Panc1 (cell line): ENCODE measurements at regions not wholly inside any gene's neighbourhood (a gene's known extent, or its start where the extent isn't known, plus 50 kb on each side); places are given as distances from the start of the nearest gene placed in this dataset.

Experiments
- ATAC-seq: fragments of 200-7000 bp; cut with Tn5 transposase; 2 replicates; pipeline ENCODE4 v1.9.1; 2020; ENCODE audit warnings: mild to moderate bottlenecking, moderate library complexity
- BruUV-seq: library from RNA; stranded (reverse); fragments of 400-500 nt; replicated peaks from 2 replicates; lab custom pipeline; 2021; lab: Mats Ljungman, UMichigan
- CTCF ChIA-PET: fragments of 300-600 bp; sonication (Branson Sonifier 250); formaldehyde crosslinking; loops from one replicate; lab custom pipeline; 2022; ENCODE audit warnings: antibody characterized with exemption; lab: Charles Lee
- POLR2A ChIA-PET: fragments of 300-600 bp; sonication (Branson Sonifier 250); formaldehyde crosslinking; loops from one replicate; lab custom pipeline; 2022; ENCODE audit warnings: antibody characterized with exemption; lab: Charles Lee
- DNase-seq: peaks from one replicate; pipeline ENCODE4 v3.0.0-alpha.2; 2010; ENCODE audit warnings: low read depth, low spot score
- H3K27ac ChIP-seq: 2 replicates; pipeline ENCODE4 v1.5.1; 2011; ENCODE audit warnings: mild to moderate bottlenecking, low read length, inconsistent platforms
- H3K27me3 ChIP-seq: fragments of 200-500 bp; sonication (Bioruptor generic); 2 replicates; pipeline ENCODE4 v1.6.0; 2014; ENCODE audit warnings: low read length, inconsistent platforms; ENCODE audit not compliant: control insufficient read depth, insufficient read depth
- H3K36me3 ChIP-seq: fragments of 200-500 bp; sonication (Bioruptor generic); 2 replicates; pipeline ENCODE4 v1.5.1; 2014; ENCODE audit warnings: inconsistent platforms, mild to moderate bottlenecking, low read length, moderate library complexity; ENCODE audit not compliant: control insufficient read depth, insufficient read depth
- H3K4me1 ChIP-seq: 2 replicates; pipeline ENCODE4 v1.5.1; 2011; ENCODE audit warnings: inconsistent platforms, mild to moderate bottlenecking, low read length, moderate library complexity; ENCODE audit not compliant: control insufficient read depth, insufficient read depth
- H3K4me3 ChIP-seq, 2 experiments: 2 replicates each; pipeline ENCODE4 v1.5.1; 2011 to 2012; ENCODE audit warnings: low read depth in 2 of 2, low read length in 2 of 2, mild to moderate bottlenecking in 2 of 2, inconsistent platforms in 1 of 2, moderate library complexity in 1 of 2
- H3K9me3 ChIP-seq: fragments of 200-500 bp; sonication (Bioruptor generic); 2 replicates; pipeline ENCODE4 v1.5.1; 2014; ENCODE audit warnings: low read depth, mild to moderate bottlenecking, inconsistent platforms, low read length, moderate library complexity; ENCODE audit not compliant: control insufficient read depth, insufficient read depth
- CTCF ChIP-seq: fragments of 450-650 bp; IDR thresholded peaks from 2 replicates; pipeline ENCODE4 v1.5.1; 2017; ENCODE audit warnings: mild to moderate bottlenecking
- POLR2AphosphoS5 ChIP-seq: IDR thresholded peaks from 2 replicates; pipeline ENCODE4 v1.6.1; 2012; ENCODE audit warnings: mild to moderate bottlenecking, low read depth, low read length, moderate library complexity
- SIN3A ChIP-seq: IDR thresholded peaks from 2 replicates; pipeline ENCODE4 v1.6.1; 2012; ENCODE audit warnings: low read depth, mild to moderate bottlenecking, low read length, moderate library complexity, borderline replicate concordance; ENCODE audit not compliant: insufficient read depth
- TCF7L2 ChIP-seq: IDR thresholded peaks from 2 replicates; pipeline ENCODE4 v1.6.1; 2011; ENCODE audit warnings: mild to moderate bottlenecking, low read depth, low read length, inconsistent platforms
- in situ Hi-C: cut with HindIII; loops from 2 replicates; pipeline ENCODE4 v1.10.0; 2016; ENCODE audit warnings: low sequenced_read_pairs, low pct_unique_long_range_greater_than_20kb
- intact Hi-C: fragments of 100-400 bp; cut with micrococcal nuclease; formaldehyde crosslinking; loops from one replicate; pipeline ENCODE4 v1.10.0; 2022; ENCODE audit not compliant: unreplicated experiment
- TF ChIP-seq, protein P1 (sequence below), 2 experiments: IDR thresholded peaks; 2 replicates each; pipeline ENCODE4 v1.6.1; 2011 to 2012; ENCODE audit warnings: low read depth in 2 of 2, control low read depth in 1 of 2, low read length in 1 of 2, mild to moderate bottlenecking in 1 of 2, moderate library complexity in 1 of 2; ENCODE audit not compliant: insufficient read depth in 1 of 2

DNA sequence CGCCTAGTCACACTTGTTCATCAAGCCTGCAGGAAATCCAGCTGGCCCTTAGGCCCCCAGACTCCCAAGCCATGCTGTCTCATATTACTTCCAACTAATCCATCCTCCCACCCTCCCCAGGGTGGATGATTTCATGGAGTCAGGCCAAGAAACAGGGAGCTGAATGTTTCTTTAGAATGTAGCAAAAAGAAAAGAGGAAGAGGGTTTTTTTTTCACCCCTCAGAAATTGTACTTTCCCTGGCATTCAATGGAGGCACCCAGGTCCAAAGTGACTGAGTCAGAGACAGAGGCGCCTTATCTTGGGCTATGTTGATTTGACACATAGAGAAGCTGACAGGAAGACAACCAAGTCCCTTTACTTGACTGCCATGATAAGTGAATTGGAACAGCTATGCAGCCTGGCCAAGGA lies 260.2 kb upstream of the NR4A3 start:
- Histone ChIP-seq H3K4me3 (no peak overlapping the region), H3K36me3 (no peaks in the 10 kb centered on the region), H3K27me3 (no peaks in the 10 kb centered on the region), H3K27ac (no peak overlapping the region), H3K4me1 (no peaks in the 10 kb centered on the region), H3K9me3 (no peaks in the 10 kb centered on the region)
- ATAC-seq: no peak
- ChIA-PET CTCF (no interaction called here), POLR2A (no interaction called here)
- no TSS peak for BruUV-seq
- in situ Hi-C loops (no loop called here), intact Hi-C loops (no loop called here)
- no peak for TF ChIP-seq TCF7L2
- no peak for DNase-seq

DNA sequence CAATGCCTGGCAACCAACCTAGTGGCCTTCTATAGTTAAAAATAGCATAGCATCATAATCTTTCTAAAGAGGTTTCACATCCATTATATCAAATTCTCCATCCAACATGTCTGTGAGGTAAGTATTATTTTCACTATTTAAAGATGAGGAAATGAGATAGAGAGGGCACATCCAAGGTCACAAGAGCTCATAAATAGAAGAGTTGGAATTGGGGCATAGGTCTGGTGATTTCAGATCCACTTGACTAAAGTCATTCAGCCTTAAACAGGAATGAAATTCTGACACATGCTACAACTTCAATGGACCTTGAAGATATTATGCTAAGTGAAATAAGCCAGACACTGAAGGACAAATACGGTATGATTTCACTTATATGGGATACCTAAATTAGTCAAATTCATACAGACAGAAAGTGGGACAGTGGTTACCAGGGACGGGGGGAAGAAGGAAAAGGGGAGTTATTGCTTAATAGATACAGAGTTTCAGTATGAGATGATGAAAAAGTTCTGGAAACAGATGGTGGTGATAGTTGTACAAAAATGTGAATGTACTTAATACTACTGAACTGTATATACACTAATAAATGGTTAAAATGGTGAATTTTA lies 259.6 kb upstream of the NR4A3 start:
- DNase-seq: no peak
- ChIA-PET POLR2A (no interaction called here), CTCF (no interaction called here)
- TF ChIP-seq SIN3A (no peak), TCF7L2 (no peak), CTCF (no peak), POLR2AphosphoS5 (no peak)
- TF ChIP-seq, protein P1, sequence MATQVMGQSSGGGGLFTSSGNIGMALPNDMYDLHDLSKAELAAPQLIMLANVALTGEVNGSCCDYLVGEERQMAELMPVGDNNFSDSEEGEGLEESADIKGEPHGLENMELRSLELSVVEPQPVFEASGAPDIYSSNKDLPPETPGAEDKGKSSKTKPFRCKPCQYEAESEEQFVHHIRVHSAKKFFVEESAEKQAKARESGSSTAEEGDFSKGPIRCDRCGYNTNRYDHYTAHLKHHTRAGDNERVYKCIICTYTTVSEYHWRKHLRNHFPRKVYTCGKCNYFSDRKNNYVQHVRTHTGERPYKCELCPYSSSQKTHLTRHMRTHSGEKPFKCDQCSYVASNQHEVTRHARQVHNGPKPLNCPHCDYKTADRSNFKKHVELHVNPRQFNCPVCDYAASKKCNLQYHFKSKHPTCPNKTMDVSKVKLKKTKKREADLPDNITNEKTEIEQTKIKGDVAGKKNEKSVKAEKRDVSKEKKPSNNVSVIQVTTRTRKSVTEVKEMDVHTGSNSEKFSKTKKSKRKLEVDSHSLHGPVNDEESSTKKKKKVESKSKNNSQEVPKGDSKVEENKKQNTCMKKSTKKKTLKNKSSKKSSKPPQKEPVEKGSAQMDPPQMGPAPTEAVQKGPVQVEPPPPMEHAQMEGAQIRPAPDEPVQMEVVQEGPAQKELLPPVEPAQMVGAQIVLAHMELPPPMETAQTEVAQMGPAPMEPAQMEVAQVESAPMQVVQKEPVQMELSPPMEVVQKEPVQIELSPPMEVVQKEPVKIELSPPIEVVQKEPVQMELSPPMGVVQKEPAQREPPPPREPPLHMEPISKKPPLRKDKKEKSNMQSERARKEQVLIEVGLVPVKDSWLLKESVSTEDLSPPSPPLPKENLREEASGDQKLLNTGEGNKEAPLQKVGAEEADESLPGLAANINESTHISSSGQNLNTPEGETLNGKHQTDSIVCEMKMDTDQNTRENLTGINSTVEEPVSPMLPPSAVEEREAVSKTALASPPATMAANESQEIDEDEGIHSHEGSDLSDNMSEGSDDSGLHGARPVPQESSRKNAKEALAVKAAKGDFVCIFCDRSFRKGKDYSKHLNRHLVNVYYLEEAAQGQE (IDR thresholded peaks at IDR 0.05; ENCODE audit: insufficient read depth in 1 of 2, low read depth in 2 of 2, low read length in 1 of 2): no peak
- ATAC-seq: no peak
- Histone ChIP-seq H3K27me3 (no peaks in the 10 kb centered on the region), H3K36me3 (no peaks in the 10 kb centered on the region), H3K4me1 (no peaks in the 10 kb centered on the region), H3K4me3 (no peak overlapping the region), H3K27ac (no peak overlapping the region), H3K9me3 (no peaks in the 10 kb centered on the region)
- intact Hi-C loops (no loop called here), in situ Hi-C loops (no loop called here)
- BruUV-seq: no TSS peak

- intact Hi-C loops (no loop called here), in situ Hi-C loops (no loop called here)
- Histone ChIP-seq H3K27ac (no peak overlapping the region), H3K27me3 (no peaks in the 10 kb centered on the region), H3K4me3 (no peak overlapping the region), H3K9me3 (no peaks in the 10 kb centered on the region), H3K36me3 (no peaks in the 10 kb centered on the region), H3K4me1 (no peaks in the 10 kb centered on the region)
- DNase-seq (no peak), ATAC-seq (no peak)
- no peak for TF ChIP-seq TCF7L2
- TF ChIP-seq CTCF: no peak
- POLR2A ChIA-PET: no interaction called here
- no TSS peak for BruUV-seq
- CTCF ChIA-PET: no interaction called here
These were observed 258.3 kb upstream of the NR4A3 start for GRCh38 chr9:99563364-99563763.
